Fibroblast of lung (primary cell): ENCODE measurements at regions not wholly inside any gene's neighbourhood (a gene's known extent, or its start where the extent isn't known, plus 50 kb on each side); places are given as distances from the start of the nearest gene placed in this dataset.

Experiments
- EZH2 ChIP-seq: IDR thresholded peaks from 2 replicates; pipeline ENCODE4 v1.5.1; 2012; ENCODE audit warnings: low read length, control low read depth, mild to moderate bottlenecking; ENCODE audit errors: missing control alignments
- TF ChIP-seq, protein P1 (sequence below), 2 donors: IDR thresholded peaks in 1 of 2; conservative IDR thresholded peaks in 1 of 2; 1 replicate in 1 of 2; 2 replicates in 1 of 2; pipeline ENCODE4 v1.5.1; 2011 to 2012; ENCODE audit warnings: low read length in 2 of 2, control low read depth in 1 of 2, inconsistent platforms in 1 of 2, low read depth in 1 of 2, mild to moderate bottlenecking in 1 of 2

GRCh38 chr4:158020176-158020575 is 152.6 kb downstream of the GASK1B start:
- TF ChIP-seq EZH2: no peak
- TF ChIP-seq, protein P1, sequence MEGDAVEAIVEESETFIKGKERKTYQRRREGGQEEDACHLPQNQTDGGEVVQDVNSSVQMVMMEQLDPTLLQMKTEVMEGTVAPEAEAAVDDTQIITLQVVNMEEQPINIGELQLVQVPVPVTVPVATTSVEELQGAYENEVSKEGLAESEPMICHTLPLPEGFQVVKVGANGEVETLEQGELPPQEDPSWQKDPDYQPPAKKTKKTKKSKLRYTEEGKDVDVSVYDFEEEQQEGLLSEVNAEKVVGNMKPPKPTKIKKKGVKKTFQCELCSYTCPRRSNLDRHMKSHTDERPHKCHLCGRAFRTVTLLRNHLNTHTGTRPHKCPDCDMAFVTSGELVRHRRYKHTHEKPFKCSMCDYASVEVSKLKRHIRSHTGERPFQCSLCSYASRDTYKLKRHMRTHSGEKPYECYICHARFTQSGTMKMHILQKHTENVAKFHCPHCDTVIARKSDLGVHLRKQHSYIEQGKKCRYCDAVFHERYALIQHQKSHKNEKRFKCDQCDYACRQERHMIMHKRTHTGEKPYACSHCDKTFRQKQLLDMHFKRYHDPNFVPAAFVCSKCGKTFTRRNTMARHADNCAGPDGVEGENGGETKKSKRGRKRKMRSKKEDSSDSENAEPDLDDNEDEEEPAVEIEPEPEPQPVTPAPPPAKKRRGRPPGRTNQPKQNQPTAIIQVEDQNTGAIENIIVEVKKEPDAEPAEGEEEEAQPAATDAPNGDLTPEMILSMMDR (conservative IDR thresholded peaks at IDR 0.05 in 1 of 2, IDR thresholded peaks at IDR 0.05 in 1 of 2; ENCODE audit: low read depth in 1 of 2, low read length in 2 of 2): no peak
